Bone marrow (tissue), 2 donors: ENCODE measurements at regions not wholly inside any gene's neighbourhood (a gene's known extent, or its start where the extent isn't known, plus 50 kb on each side); places are given as distances from the start of the nearest gene placed in this dataset.
"Not testable (repeated sequence)": the region's sequence is repeated elsewhere in the genome, so short reads cannot be mapped to it uniquely, and the experiment has no call there.

Source experiments
- DNase-seq, 2 donors: peaks; one replicate each; lab custom pipeline; 2025; lab: John Stamatoyannopoulos, UW

- no peak for DNase-seq
Observed at GRCh38 chr10:128178302-128178958, 52.2 kb upstream of the MKI67 start.

- DNase-seq, result peak in 1 of 2 donors; percentile 84
Observed at GRCh38 chr10:128180843-128181242, 54.6 kb upstream of the MKI67 start.

GRCh38 chr10:128185627-128186026, 59.4 kb upstream of the MKI67 start:
- DNase-seq, result no peak

- no peak for DNase-seq
Observed at GRCh38 chr10:128186959-128187787, 61.0 kb upstream of the MKI67 start.

DNA sequence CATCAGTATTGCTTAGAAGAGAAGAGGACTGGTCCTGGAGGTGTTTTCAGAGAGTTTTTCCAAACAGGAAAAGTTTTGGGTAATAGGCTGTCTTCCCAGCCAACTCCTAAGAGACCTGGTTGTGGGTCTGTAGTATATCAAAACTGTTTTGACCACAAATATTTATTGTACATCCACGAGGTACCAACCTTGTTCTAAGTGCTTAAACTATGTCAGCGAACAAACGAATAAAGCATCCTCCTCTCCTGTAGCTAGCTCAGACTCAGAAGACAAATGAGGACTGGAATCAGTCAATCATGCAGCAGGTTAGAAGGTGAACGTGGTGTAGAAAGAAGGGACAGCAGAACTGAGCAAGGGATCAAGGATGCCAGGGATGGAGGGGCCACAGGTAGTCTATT, 61.6 kb upstream of the MKI67 start:
- no peak for DNase-seq

- no peak for DNase-seq
Observed at GRCh38 chr10:128189176-128189575, 63.0 kb upstream of the MKI67 start.

DNA sequence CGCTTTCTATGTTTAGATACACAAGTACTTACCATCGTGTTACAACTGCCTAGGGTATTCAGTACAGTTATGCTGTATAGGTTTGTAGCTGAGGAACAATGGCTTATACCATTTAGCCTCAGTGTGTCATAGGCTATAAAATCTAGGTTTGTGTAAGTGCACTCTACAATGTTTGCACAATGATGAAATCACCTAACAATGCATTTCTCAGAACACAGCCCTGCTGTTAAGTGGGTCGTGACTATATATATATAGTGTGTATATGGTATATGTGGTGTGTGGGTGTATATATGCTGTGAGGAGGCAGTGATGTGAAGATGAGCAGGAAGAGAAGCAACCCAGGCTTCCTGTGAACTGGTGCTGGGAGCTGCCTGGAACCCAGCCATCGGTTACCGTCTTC, 65.6 kb upstream of the MKI67 start:
- DNase-seq, result no peak

DNA sequence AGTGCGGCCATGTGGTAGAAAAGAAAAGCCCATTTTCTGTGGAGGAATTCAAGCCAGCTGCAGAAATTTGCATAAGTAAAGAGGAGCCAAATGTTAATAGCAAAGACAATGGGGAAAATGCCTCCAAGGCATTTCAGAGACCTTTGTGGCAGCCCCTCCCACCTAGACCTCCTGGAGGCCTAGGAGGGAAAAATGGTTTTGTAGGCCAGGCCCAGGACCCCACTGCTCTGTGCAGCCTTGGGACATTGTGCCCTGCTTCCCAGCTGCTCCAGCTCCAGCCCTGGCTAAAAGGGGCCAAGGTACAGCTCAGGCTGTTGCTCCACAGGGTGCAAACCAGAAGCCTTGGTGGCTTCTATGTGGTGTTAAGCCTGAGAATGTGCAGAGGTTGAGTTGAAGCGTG, 75.6 kb upstream of the MKI67 start:
- not testable (repeated sequence) for DNase-seq

DNA sequence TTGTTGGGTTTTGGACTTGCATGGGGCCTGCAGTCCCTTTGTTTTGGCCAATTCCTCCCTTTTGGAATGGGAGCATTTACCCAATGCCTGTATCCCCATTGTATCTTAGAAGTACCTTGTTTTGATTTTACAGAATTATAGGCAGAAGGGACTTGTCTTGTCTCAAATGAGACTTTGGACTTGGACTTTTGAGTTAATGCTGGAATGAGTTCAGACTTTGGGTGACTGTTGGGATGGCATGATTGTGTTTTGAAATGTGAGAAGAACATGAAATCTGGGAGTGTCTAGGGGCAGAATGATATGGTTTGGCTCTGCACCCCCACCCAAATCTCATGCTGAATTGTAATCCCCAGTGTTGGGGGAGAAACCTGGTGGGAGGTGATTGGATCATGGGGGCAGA, 76.8 kb upstream of the MKI67 start:
- no peak for DNase-seq

- not testable (repeated sequence) for DNase-seq
Observed at GRCh38 chr10:128205591-128205990, 79.4 kb upstream of the MKI67 start.

GRCh38 chr10:128206676-128207075, 80.5 kb upstream of the MKI67 start:
- no peak for DNase-seq

DNA sequence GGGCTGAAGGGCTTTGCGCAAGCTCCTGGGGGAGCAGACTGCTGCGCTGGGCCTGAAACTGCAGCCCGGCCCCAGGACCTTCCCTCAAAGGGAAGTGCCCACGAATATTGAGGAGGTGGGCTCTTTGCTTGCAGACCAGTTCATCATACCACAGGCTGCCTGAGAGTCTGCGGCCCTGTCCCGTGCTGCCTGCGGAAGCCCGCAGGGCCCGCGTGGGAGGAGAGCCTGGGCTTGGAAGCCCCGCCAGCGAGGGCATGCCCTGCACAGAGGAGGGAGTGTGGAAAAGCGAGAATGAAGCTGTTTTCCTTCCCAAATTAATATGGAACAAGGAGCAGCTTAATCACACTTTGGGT, 83.6 kb upstream of the MKI67 start:
- DNase-seq, result no peak

DNA sequence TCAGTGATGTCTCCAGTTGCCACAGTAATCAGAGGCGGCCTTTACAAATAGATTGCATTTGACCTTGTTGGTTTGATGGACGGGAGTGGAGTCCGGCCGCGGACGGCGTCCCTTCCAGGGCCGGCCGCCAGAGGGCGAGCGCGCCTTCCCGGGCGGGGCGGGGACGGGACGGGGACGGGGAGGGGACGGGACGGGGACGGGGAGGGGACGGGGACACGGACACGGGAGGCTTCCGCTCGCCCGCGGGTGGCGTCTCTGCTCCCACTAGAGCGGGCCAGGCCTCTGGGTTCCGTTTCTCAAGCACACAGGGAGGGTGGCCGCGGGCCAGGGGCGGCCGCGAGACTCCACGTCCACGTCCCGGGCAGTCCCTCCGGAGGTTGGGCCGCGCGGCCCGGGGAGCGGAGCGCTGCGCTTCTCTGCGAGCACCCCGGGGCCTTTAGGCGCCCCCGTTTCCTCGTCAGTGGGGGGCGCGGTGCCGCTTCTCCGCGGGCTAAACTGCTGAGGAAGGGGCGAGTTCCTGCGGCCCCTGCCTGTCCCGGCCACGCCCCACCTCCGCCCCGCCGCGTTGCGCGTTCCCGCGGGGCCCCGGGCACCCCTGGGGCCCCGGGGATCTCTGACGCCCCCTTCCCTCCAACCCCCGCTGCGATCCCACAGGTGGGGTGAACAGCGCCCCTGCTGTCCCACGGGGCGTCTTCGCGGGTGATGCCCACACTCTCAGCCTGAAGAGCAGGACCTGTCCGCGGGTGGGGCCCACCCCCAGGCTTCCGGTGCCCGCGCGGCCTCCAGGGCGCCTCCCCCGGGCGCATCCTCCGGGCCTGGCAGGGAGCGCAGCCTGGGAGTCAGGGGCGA, 84.2 kb upstream of the MKI67 start:
- DNase-seq, result peak in 1 of 2 donors; percentile 53

DNA sequence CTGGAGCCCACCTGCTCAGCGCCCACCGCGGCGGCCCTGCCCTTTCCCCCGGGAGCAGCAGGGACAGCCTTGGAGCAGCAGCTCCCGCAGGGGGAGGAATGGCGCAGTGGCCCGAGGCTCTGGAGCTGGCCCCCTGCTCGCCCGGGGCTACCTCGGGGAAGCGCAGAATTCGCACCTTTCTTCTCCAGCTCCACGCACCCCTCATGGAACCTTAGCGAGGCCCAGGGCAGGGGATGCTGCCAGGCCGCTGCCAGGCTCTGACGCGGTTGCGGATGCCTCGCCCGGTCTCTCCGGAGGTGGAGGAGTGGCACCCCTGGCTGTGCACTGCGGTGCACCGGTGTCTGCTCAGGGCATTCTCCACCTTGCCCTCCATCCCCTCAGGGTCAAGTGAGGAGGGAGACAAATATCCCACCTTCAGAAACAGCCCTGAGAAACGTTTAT, 84.9 kb upstream of the MKI67 start:
- DNase-seq, result no peak

GRCh38 chr10:128211953-128212727, 85.9 kb upstream of the MKI67 start:
- peak; percentile 49 to 55 for DNase-seq

DNA sequence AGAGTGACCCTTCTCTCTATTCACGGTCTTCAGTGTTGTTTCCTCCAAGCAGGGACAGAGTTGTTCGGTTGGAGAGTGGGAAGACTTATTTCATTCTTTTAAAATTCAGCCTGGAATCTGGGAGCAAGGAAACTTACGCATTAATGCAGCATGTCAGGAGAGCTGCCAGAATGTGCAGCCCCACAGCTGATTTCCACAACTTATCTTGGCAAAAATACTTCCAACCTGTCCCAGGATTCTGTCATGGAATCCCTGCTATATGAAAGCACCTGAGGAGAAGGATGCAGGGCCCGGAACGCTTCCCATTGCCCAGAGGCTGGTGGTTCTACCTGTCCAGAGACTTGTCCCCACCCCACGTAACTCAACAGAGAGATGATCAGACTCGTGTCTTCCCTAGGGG, 86.9 kb upstream of the MKI67 start:
- no peak for DNase-seq

DNA sequence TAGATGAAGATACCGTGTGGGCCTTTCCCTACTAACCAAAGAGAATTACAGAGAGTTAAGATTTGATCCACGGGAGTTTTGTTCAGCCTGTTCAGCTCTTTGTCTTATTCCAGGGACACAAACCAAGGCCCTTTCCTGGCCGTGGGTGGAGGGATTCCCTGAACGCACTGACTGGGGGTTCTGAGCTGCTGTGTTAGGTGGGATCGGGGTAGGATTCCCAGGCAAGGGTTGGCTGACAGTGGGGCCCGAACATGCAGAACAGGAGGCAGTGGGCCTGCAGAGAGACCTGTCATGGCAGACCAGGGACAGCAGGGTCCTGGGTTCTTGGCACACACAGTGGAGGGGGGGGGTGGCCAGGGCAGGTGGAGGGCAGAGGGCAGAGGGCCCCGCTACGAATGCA, 89.5 kb upstream of the MKI67 start:
- DNase-seq, result no peak

GRCh38 chr10:128217136-128217535, 90.9 kb upstream of the MKI67 start:
- no peak for DNase-seq

GRCh38 chr10:128218161-128218560, 91.9 kb upstream of the MKI67 start:
- DNase-seq, result no peak

- DNase-seq, result no peak
Observed at GRCh38 chr10:128219295-128219694, 93.1 kb upstream of the MKI67 start.

- no peak for DNase-seq
Observed at GRCh38 chr10:128220021-128220420, 93.8 kb upstream of the MKI67 start.

GRCh38 chr10:128221117-128221516, 94.9 kb upstream of the MKI67 start:
- no peak for DNase-seq
